ENCODE measurements at regions not wholly inside any gene's neighbourhood (a gene's known extent, or its start where the extent isn't known, plus 50 kb on each side); places are given as distances from the start of the nearest gene placed in this dataset.

DNA sequence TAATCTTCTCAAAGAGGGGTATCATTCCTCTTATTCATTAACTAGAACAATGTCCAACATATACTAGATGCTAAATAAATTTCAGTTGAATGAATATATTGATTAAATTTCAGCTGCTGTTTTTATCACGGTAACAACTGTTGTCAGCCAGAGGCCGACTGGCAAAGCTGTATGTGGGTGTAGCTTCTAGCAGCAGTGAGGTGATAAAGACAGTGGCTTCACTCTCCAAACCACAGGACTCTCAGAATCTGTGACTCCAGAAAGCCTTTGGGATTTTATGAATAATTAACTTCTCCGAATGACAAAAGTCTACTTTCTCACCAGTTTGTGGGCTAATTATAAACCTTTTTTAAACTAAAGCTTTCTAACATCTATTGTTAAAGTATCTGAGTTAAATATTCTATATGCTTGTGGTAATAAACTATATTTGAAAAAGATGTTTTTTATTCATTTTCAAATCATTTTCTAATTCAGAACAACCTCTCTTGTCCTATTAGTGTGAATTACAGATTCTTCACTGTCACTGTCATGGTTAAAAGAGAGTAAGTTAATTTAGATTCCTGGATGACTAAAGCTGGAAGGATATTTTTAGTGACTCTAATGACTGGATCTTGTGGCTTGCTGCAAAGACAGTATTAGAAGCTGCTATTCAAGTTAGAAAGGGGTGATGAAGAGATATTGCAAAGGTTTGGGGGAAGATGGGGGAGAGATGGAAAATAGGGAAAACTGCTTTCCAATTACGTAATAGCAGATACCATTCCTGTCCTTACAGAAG, 796.4 kb upstream of the ARPP21 start:
- H3K4me3 ChIP-seq (ENCODE audit: low read depth, low read length) = no peak overlapping the region
- TF ChIP-seq CTCF (IDR thresholded peaks at IDR 0.05; ENCODE audit: insufficient read depth, low read depth, low read length, missing control alignments) = no peak
- DNase-seq (ENCODE audit: low read depth) = no peak

DNA sequence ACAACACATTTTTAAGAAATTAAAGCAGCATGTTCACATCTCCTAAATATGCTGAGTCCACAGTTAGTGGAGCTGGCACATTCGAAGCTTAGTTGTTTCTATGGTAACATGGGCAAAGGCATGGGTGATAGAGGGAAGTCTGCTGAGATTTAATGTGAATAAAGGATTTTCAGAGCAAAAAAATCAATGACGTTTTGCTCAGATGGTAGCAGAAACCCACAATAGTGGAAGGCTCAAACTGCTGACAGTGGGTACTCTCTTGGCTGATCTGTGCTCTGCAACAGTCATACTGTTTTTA, 795.1 kb upstream of the ARPP21 start:
- H3K4me3 ChIP-seq (ENCODE audit: low read depth, low read length) = no peak overlapping the region
- TF ChIP-seq CTCF (IDR thresholded peaks at IDR 0.05; ENCODE audit: insufficient read depth, low read depth, low read length, missing control alignments) = no peak
- DNase-seq (ENCODE audit: low read depth) = no peak

- H3K4me3 ChIP-seq (ENCODE audit: low read depth, low read length) = no peak overlapping the region
- TF ChIP-seq CTCF (IDR thresholded peaks at IDR 0.05; ENCODE audit: insufficient read depth, low read depth, low read length, missing control alignments) = no peak
- DNase-seq (ENCODE audit: low read depth) = no peak
These were observed 788.2 kb upstream of the ARPP21 start for GRCh38 chr3:34851137-34851536.

GRCh38 chr3:34852844-34853439, 786.4 kb upstream of the ARPP21 start:
- H3K4me3 ChIP-seq (ENCODE audit: low read depth, low read length) = no peak overlapping the region
- no peak for DNase-seq (ENCODE audit: low read depth)
- TF ChIP-seq CTCF (IDR thresholded peaks at IDR 0.05; ENCODE audit: insufficient read depth, low read depth, low read length, missing control alignments) = no peak

DNA sequence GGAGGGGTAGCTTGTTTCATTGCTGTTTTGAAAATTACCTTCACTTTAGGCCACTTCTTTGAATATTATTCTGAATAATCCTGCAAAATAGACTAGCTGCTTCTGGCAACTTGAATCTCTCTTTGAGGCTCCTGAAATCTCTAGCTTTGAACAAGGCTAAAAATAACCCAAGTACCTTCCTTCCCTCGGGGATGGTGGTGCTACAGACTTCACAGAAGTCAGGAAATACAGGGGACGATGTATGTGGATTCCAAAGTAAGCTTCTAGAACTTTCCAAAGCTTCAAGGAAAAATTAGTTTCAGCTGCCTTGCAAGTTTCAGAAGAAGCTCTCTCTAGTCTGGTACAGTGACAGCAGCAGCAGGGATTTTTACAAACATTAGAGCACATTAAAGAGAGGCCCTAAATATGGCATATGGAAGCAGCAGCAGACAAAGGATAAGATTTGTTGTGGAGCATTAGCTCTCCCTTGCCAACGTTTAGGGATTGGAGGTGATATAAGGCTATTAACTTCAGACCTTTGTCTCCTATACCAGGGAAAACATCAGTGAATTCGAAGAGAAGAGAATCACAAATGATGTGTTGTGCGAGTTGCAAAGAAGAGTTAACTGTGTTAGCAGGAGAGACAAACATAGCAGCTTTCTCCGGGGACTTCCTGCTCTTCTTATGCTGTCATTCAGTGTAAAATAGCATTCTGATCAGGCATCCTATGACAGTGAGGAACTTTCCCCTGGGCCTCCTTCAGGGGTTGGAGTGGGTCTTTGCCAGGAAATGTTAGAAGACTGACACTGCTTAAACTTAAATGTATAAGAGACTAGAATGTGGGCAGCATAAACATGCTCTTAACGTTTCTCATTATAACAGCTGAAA, 783.0 kb upstream of the ARPP21 start:
- DNase-seq (ENCODE audit: low read depth) = no peak
- no peak overlapping the region for H3K4me3 ChIP-seq (ENCODE audit: low read depth, low read length)
- no peak for TF ChIP-seq CTCF (IDR thresholded peaks at IDR 0.05; ENCODE audit: insufficient read depth, low read depth, low read length, missing control alignments)

- DNase-seq (ENCODE audit: low read depth) = peak; percentile 6
- H3K4me3 ChIP-seq (ENCODE audit: low read depth, low read length) = no peak overlapping the region
- no peak for TF ChIP-seq CTCF (IDR thresholded peaks at IDR 0.05; ENCODE audit: insufficient read depth, low read depth, low read length, missing control alignments)
These were observed 781.2 kb upstream of the ARPP21 start for GRCh38 chr3:34858067-34858660.
